Stimulated activated CD4-positive, alpha-beta T cell treated with anti-CD3 and anti-CD28 coated beads, TNF-alpha, amount 100 ng/mL, for 1 hour (primary cell): ENCODE measurements at regions not wholly inside any gene's neighbourhood (a gene's known extent, or its start where the extent isn't known, plus 50 kb on each side); places are given as distances from the start of the nearest gene placed in this dataset.

ENCODE experiments used
- DNase-seq, 3 donors: peaks; one replicate each; pipeline ENCODE4 v3.0.0-alpha.2; 2020; ENCODE audit warnings: low read depth in 3 of 3, low spot score in 1 of 3

GRCh38 chr12:130216031-130216430 lies 53.8 kb downstream of the FZD10 start:
- no peak for DNase-seq

GRCh38 chr12:130218682-130219081 lies 56.4 kb downstream of the FZD10 start:
- no peak for DNase-seq

DNA sequence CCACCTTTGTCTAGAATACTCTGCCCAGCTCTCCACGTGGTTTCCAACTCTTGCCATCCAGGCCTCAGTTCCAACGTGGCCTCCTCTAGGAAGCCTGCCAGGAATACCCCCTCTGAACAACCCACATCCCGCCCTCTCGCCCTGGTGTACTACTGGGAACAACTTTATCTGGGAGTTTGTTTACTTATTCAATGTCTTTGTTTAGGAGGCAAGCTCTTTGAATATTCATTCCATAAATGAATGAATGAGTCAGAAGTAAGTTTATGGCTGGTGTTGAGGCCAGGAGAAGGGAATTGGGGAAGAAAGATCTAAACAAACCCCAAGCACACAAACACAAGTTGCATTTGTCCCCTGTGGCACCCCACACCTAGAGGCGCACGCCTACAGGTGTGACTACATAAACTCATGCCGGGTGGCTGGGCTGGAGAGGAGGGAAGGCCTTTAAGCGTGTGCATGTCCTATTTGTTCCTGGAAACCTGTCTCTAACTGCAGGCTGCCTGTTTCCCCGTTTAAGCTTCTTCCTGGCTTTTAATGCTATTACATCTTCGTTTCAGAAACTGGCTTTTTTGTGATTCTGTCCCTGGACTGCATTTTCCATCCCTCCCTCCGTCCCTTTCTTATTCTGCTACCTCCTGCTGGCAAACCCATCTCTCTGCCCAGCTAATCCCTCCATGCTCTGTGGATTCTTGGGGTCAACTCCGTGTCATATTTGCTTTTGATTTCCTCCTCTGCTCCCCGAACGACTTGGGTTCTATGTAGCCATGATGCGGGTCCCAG lies 57.9 kb downstream of the FZD10 start:
- DNase-seq, result no peak

GRCh38 chr12:130220706-130221100 lies 58.4 kb downstream of the FZD10 start:
- DNase-seq, result no peak

GRCh38 chr12:130222519-130223218 lies 60.4 kb downstream of the FZD10 start:
- DNase-seq, result no peak

- DNase-seq, result no peak
Measured at GRCh38 chr12:130223767-130224244, 61.5 kb downstream of the FZD10 start.

- no peak for DNase-seq
Measured at GRCh38 chr12:130224613-130225012, 62.3 kb downstream of the FZD10 start.

DNA sequence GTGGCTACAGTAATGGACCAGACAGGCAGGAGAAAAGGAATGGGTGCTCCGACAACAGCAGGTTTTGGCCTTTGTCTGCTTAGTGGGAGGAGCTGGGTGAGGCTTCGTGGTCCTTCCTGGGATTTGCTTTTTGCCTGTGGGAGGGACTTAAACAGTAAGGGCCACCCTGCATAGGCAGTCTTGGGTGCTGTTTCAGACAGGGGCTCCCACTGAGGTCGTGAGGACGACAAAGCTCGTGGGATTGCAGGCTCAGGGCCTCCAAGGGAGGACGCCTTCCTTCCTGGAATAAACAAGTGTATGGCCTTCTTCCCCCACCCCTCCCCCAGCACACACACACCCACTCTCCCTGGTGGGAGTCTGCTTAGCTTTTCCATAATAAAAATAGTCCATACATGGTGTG lies 63.1 kb downstream of the FZD10 start:
- no peak for DNase-seq

GRCh38 chr12:130226126-130226525 lies 63.9 kb downstream of the FZD10 start:
- no peak for DNase-seq

DNA sequence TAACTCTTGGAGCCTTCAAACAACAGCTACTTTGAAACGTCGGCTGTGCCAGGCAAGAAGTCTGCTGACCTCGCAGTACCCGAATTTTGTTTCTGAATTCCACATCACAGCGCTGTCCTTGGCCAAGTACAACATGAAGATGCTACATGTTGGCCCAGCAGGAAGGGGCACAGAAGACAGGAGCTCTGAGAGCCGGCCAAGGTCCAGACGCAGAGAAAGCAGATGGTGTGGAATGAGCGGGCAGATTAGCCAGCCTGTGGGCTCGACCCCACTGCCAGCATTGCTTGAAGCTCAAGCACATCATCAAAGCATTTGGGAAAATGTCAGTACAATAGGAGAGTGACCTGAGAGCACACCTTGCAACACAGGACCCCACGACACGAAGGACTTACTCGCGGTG lies 64.5 kb downstream of the FZD10 start:
- no peak for DNase-seq

DNA sequence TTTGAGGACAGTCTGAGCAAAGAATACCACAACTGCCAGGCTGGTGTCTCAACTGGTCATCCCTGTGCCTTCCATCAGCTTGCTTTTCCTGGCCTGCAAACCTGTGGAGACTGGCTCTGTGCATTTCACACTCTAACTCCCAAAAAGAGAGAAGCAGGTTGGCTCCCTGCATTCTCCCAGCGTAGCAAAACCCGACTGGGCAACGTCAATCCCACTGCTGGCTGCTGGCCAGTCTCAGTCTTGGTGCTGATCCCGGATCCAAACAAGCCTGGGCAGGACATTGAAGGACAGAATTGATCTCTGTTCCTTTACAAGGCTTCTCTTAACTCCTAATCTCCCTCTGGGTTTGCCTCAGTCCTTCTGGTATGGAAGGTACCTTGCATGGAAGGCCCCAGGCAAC lies 65.4 kb downstream of the FZD10 start:
- DNase-seq, result no peak

GRCh38 chr12:130236446-130236845 lies 74.2 kb downstream of the FZD10 start:
- DNase-seq, result no peak

DNA sequence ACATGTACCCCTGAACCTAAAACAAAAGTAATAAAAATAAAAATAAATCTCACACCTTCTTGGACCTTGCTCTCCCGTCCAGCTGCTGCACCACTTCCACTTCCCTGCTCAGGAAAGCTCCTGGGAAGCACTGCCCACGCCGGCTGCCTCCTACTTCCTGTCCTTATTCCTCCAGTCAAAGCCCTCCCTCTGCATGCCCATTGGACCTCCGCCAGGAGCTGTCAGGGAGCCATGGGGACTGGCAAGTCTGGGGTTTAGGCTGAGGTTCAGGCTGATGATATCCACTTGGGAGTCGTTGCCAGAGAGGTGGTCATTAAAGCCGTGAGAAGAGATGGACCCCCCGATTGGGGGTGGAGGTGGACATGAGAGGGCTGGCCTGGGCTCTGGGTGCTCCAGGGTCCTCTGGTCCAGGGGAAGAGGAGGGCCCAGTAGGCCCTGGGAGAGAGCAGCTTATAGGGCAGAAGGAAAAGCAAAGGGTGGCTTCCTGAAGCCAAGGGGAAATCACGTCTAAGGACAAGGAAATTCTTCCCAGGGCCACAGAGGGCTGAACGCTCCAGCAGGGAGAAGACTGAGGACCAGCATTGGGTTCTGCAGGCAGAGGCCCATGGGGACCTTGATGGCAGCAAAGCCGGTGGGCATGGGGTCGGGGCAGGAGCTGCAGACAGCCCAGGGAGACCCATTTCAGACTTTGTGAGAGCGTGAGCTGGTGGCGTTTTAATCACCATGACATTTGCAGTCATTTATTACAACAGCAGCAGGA lies 78.7 kb downstream of the FZD10 start:
- DNase-seq, result no peak

GRCh38 chr12:130242506-130242905 lies 80.2 kb downstream of the FZD10 start:
- DNase-seq, result no peak

- DNase-seq, result no peak
Measured at GRCh38 chr12:130245251-130245650, 83.0 kb downstream of the FZD10 start.

GRCh38 chr12:130246560-130246959 lies 84.3 kb downstream of the FZD10 start:
- DNase-seq, result no peak

DNA sequence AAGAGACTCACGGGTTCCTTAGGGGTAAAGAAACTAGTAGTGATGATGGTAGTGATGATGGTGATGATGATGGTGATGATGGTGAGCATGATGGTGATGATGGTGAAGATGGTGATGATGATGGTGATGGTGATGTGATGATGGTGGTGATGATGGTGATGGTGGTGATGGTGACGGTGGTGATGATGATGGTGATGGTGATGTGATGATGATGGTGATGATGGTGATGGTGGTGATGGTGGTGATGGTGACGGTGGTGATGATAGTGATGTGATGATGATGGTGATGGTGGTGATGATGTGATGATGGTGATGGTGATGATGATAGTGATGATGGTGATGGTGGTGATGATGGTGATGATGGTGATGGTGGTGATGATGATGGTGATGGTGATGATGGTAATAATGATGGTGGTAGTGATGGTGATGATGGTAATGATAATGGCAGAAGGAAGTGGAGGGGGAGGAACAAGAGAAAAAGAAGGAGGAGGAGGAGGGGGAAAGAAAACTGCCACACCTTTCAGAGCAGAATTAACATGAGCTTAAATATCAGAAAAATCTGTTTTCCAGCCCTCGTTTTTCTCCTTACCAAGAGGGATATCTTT lies 85.5 kb downstream of the FZD10 start:
- DNase-seq, result no peak

- DNase-seq, result no peak
Measured at GRCh38 chr12:130249376-130249775, 87.1 kb downstream of the FZD10 start.

- no peak for DNase-seq
Measured at GRCh38 chr12:130251236-130251780, 86.4 kb upstream of the PIWIL1 start.

DNA sequence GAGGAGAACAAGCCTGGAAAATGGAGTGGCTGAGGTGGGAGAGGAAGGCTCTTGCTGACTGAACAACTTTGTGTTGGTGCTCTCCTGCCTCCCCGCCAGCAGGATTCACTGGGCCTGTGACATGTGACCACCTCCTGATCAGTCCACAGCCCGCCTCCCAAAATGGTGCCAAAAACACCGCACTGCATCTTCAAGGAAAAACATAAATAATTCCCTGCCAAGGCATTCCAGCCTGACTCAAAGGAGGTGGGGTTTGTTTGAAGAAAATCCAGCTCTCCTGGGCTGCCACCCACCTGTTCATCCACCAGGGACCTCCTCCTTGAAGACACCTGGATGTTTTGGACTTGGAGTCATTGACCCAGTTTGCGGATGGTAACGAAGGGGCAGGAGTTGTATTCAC lies 83.8 kb upstream of the PIWIL1 start:
- no peak for DNase-seq
